ENCODE measurements at regions not wholly inside any gene's neighbourhood (a gene's known extent, or its start where the extent isn't known, plus 50 kb on each side); places are given as distances from the start of the nearest gene placed in this dataset.

DNA sequence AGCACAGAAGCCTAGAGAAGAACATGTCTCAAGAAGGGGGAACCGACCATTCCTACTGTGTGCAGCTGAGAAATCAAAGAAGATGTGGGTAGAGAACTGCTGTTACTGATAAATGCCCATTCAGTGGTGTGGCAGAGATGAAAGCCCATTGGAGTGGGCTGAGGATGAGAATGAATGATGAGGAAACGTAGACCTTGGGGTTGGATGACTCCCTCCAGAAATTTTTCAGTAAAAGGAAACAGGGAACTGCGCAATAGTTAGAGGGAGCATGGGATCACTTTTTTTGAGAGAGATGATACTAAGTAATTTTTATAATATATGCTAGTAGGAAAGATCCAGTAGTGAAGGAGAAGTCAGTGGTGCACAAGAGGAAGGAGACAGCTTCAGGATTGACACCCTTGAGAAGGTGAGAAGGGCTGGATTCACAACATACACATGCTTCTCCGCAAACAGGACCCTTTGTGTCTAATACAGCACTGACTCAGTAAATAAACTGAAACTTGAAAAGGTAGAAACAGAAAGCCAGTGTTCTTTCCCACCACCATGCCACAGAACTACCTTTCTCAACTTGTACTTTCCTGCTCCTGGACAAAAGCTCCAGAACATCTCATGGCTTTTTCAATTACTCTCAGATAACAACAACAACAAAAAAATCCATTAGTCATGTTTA lies 104.7 kb upstream of the IL6 start:
- DNase-seq = no peak

- no peak for DNase-seq
These were observed 108.5 kb upstream of the IL6 start for GRCh38 chr7:22618528-22618927.

DNA sequence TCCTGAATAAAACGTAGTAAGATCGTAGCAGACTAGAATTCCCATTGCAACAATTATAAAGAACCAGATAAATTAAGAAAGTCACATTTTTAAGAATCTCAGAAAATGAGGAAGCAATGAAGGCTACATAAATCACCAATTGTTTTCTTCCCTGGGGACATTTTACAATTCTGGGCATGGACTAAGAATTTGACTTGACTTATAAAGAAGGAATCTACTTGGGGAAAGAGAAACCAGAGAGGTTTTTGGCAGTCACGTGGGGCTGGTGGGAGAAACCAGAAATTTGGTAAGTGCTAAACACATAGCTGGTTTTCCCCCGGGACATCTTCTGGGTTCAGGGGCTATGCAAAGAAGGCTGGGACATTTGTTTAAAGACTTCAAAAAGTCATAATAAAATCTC lies 109.8 kb upstream of the IL6 start:
- no peak for DNase-seq

- DNase-seq = no peak
These were observed 113.5 kb upstream of the IL6 start for GRCh38 chr7:22613496-22613895.

- DNase-seq = no peak
These were observed 112.8 kb upstream of the STEAP1B start for GRCh38 chr7:22612776-22613175.

DNA sequence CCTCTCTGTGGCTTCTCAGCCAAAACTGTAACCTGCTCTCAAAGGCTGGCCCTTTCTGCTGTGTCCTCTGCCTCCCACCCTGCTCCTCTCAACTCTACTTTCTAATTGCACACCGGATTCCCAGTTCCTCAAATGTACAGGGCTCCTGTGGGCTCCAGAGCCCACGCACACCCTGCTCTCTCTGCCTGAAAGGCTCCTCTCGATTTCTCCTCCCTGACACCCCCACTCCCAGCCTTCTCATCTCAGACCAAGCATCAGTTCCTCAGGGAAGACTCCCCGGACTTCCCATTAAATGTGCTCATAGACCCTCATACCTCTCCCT lies 111.7 kb upstream of the STEAP1B start:
- DNase-seq = no peak

GRCh38 chr7:22610951-22611757 lies 111.2 kb upstream of the STEAP1B start:
- DNase-seq = no peak

DNA sequence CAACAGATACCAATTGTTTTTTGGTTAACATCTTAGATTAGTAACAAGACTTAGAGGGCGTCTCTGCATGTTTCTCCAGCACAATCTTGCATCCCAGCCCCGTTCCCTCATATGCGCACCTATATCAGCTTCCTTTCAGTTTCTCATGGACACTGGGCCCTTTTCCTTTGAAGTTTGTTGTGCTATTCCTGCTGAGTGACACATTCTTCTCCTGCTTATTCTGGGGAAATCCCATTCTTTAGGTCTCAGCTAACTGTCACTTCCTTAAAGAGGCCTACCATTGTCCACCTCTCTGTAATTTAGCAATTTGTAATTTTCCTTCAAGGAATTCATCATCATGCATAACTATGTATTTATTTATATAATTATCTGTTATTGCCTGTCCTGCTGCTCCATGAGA lies 110.3 kb upstream of the STEAP1B start:
- no peak for DNase-seq

GRCh38 chr7:22607180-22607579 lies 107.2 kb upstream of the STEAP1B start:
- no peak for DNase-seq

GRCh38 chr7:22604246-22604645 lies 104.3 kb upstream of the STEAP1B start:
- no peak for DNase-seq

DNA sequence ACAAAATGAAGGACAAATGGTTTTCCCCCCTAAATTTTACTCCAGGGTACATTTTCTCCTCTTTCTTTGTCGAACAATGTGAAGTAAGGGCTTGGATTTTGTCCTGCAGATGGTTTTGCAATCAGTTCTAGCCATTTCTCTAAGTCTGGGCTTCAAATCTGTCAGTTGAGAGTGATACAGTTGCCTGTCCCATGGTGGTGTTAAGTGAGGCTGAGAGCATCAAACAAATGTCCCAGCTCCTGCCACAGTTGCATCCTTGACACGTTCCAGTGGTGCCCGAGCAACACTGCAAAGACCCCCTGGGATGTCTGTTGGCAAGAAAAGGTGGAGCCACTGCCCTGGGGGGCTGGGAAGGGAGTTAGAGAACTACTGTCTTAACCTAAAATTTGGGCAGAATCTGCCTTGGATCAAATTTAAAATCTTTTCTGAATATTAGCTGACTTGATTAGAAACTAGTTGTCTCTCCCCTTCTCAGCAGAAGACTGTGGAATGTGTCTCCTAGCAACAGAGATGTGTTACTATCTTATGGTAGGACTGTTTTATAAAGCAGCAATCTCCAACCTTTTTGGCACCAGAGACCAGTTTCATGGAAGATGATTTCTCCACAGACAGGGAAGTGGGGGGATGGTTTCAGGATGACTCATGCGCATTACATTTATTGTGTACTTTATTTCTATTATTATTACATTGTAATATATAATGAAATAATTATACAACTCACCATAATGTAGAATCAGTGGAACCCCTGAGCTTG lies 102.0 kb upstream of the STEAP1B start:
- DNase-seq = no peak

DNA sequence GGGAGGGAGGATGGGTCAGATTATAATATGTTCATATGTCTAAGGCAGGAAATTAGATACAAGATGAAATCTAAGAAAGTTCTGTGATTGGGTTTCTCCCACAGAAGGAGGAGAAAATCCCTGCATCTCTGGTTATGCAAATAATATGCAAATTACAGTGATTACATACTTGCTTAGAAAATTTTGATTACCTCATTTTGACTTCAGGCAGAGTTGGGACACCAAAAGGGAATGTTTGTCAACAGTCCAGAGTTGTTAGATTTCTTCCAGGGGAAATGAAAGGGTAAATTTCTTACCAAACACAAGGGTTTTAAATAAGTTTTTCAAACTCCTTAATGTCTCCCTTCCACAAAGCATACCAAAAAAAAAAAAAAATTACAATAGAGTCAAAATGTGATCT lies 101.4 kb upstream of the STEAP1B start:
- no peak for DNase-seq

DNA sequence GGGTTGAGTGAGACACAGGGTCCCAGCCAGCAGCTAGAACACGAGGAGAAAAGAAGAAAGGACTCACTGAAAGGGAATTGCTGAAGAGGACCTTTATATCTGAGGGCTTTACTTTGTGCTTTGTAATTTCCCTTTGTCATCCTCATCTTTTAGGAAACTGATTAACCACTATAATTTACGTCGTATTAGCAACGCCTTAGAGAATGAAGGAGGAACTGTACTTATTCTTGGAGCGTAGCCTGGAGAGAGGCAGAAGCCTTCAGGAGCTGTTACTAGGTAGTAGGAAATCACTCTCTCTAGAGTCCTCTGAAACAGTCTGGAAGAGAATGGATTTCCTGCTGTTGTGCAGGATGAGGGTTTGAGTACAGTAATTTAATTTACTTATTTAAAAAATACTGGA lies 101.0 kb upstream of the STEAP1B start:
- DNase-seq = no peak

DNA sequence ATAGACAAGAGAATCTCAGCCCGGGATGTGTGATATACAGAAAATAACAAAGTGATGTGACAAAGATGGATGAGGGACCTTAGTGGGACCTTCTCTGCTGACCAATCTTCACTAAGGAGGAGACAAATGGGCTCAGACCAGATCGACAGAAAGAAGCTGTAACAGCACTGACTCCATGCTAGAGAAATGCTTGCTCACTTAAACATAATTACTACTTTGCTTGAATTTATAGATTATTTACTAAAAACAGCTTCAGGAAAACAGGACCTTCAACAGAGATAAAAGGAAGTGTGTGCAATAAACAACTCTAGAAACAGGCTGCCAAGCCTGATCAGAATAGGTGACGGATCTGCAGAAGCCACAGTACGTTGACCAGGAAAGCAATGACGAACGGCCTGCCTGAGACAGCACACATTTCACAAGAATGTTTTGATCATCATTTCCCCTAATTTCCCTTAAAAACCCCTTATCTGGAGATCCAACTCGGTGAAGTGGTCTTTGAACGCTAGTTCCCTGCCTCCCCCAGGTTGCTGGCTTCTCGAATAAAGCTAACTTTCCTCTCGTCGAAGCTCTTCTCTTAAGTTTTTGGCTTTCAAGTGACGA lies 98.4 kb upstream of the STEAP1B start:
- no peak for DNase-seq

GRCh38 chr7:22597844-22598243 lies 97.9 kb upstream of the STEAP1B start:
- DNase-seq = no peak

- no peak for DNase-seq
These were observed 96.9 kb upstream of the STEAP1B start for GRCh38 chr7:22596763-22597400.

GRCh38 chr7:22594020-22594419 lies 94.0 kb upstream of the STEAP1B start:
- DNase-seq = no peak

GRCh38 chr7:22591271-22591670 lies 91.3 kb upstream of the STEAP1B start:
- no peak for DNase-seq

GRCh38 chr7:22589641-22590201 lies 89.7 kb upstream of the STEAP1B start:
- no peak for DNase-seq

- no peak for DNase-seq
These were observed 88.4 kb upstream of the STEAP1B start for GRCh38 chr7:22588351-22588750.

GRCh38 chr7:22587322-22587721 lies 87.3 kb upstream of the STEAP1B start:
- DNase-seq = no peak

GRCh38 chr7:22586786-22587140 lies 86.8 kb upstream of the STEAP1B start:
- no peak for DNase-seq

All from NCI-H2227 treated with DMSO at 0.1 percent for 48 hours (cell line).